GM21381 (cell line): ENCODE measurements at regions not wholly inside any gene's neighbourhood (a gene's known extent, or its start where the extent isn't known, plus 50 kb on each side); places are given as distances from the start of the nearest gene placed in this dataset.

Source experiments
- ATAC-seq: cut with Tn5 transposase; IDR thresholded peaks from one replicate; pipeline ENCODE4 v1.9.1; 2021; ENCODE audit warnings: mild to moderate bottlenecking, moderate library complexity; ENCODE audit not compliant: unreplicated experiment

GRCh38 chr10:83955406-83955805 lies 183.9 kb upstream of the GHITM start:
- no peak for ATAC-seq

- no peak for ATAC-seq
Observed at GRCh38 chr10:83957168-83957947, 182.0 kb upstream of the GHITM start.

GRCh38 chr10:83959328-83959727 lies 180.0 kb upstream of the GHITM start:
- no peak for ATAC-seq

- no peak for ATAC-seq
Observed at GRCh38 chr10:83960125-83960524, 179.2 kb upstream of the GHITM start.

GRCh38 chr10:83961620-83962019 lies 177.7 kb upstream of the GHITM start:
- ATAC-seq, result no peak

GRCh38 chr10:83963446-83963845 lies 175.9 kb upstream of the GHITM start:
- no peak for ATAC-seq

- no peak for ATAC-seq
Observed at GRCh38 chr10:83965473-83965872, 173.8 kb upstream of the GHITM start.

- ATAC-seq, result no peak
Observed at GRCh38 chr10:83968052-83968451, 171.3 kb upstream of the GHITM start.

- no peak for ATAC-seq
Observed at GRCh38 chr10:83978681-83979383, 160.5 kb upstream of the GHITM start.

- ATAC-seq, result no peak
Observed at GRCh38 chr10:83982812-83983211, 156.5 kb upstream of the GHITM start.

GRCh38 chr10:83983578-83984255 lies 155.6 kb upstream of the GHITM start:
- ATAC-seq, result no peak

- ATAC-seq, result no peak
Observed at GRCh38 chr10:83984256-83984640, 155.1 kb upstream of the GHITM start.

GRCh38 chr10:83986800-83987199 lies 152.5 kb upstream of the GHITM start:
- ATAC-seq, result no peak

GRCh38 chr10:83987216-83987615 lies 152.1 kb upstream of the GHITM start:
- ATAC-seq, result no peak

- no peak for ATAC-seq
Observed at GRCh38 chr10:83988435-83988834, 150.9 kb upstream of the GHITM start.

- ATAC-seq, result peak; percentile 95
Observed at GRCh38 chr10:83990126-83990525, 149.2 kb upstream of the GHITM start.

- no peak for ATAC-seq
Observed at GRCh38 chr10:83991986-83992753, 147.1 kb upstream of the GHITM start.

GRCh38 chr10:83994325-83994724 lies 145.0 kb upstream of the GHITM start:
- ATAC-seq, result no peak

- ATAC-seq, result no peak
Observed at GRCh38 chr10:83995738-83996331, 143.5 kb upstream of the GHITM start.

- ATAC-seq, result no peak
Observed at GRCh38 chr10:84004221-84004620, 135.1 kb upstream of the GHITM start.

- ATAC-seq, result no peak
Observed at GRCh38 chr10:84005403-84005802, 133.9 kb upstream of the GHITM start.
